NCI-H2227 (cell line): ENCODE measurements at regions not wholly inside any gene's neighbourhood (a gene's known extent, or its start where the extent isn't known, plus 50 kb on each side); places are given as distances from the start of the nearest gene placed in this dataset.

ENCODE experiments used
- DNase-seq: peaks from one replicate; lab custom pipeline; 2025; ENCODE audit not compliant: unreplicated experiment; lab: John Stamatoyannopoulos, UW

DNA sequence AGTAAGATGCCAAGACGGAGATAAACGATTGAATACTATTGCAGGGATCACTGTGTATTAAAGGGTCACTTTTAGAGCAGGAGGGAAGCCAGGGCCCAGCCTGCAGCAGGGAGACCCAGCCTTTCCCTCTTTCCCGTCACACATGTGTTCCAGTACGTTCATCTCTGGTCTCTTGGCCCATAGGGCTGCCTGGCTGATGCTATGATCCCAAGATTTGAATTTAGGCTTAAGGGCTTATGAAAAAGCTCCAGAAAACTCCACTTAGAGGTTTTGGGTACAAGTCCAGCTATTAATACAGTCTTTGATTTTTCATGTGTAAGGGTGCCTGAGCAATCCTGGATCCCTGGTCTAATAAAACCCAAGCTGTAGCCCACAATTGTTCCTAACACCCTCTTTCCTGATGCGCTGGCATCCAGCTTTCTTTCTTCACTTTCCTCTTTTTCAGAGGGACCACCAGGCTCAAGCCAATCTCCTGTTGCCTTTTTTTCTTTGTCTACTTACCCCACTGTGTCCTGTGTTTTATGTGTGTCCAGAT, 359.6 kb upstream of the USP24 start:
- DNase-seq = no peak

DNA sequence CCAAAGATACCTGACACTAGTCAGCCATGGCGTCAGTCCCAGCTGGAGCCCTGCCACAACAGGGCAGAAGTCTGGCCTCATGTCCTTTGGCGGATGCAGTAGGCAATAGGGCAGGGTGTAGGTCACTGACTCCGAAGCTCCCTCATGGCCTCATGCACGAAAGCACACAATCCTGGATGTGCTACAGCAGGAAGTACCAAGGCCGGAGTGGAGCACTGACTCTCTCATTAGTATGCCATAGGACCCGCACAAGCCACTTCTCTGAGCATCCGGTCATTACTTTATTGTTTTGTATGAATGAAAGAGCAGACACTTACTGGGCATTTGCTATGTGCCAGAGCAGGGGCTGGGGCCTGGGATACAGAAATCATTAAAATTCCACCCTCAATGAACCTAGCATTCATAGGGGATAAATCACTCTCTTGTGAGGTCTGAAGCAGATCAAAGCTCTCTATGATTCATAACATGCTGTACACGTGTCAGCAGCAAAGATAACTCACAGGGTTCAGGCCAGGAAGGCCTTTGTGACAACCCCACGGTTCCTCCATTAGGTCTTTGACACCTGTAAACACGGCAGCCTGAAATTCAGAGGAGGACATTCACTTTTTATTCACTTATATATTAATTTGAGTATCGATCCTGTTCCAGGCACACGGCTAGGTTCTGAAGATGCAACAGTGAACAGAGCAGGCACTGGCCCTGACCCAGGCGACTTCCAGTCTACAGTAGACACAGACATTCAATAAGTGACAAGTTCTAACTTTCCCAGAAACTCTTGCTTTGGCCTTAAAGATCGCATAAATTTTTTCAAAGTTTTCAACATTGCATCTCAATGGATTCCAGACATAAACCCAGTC, 357.9 kb upstream of the USP24 start:
- no peak for DNase-seq

DNA sequence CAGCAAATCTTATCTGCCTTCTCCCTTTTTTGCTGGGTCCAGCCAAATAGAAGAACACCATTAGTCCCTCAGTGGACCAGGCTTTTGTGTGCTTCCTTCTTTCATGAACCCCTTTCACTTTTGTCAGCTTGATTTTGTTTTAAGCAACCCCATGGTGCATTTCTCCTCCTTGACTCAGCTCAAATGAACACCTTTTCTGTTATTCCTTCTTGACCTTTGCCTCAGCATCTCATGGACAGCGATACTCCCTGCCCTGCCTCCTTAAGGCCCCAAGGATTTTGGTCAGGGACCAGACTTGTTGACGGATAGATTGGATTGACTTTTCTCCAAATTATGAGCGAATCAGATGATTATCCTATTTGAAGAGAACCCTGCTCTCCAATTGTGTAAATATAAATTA, 356.6 kb upstream of the USP24 start:
- DNase-seq = no peak

DNA sequence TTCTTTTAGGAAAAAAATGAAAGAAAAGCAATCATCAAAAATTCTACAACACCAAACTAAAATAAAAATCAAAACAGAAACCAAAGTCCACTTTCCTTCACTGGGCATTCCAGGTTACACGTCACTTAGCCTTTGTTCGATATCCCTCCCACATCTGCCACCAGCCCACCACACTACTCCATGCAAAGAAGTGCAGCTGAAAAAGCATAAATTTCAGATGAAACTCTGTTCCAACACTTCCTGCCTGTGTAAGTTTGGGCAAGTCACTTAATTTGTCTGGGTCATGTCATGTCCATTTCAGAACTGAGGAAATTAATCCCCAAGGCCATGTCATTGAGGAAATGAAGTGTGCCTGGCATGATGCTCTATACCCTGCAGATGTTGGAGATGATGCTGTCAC, 354.3 kb upstream of the USP24 start:
- no peak for DNase-seq

DNA sequence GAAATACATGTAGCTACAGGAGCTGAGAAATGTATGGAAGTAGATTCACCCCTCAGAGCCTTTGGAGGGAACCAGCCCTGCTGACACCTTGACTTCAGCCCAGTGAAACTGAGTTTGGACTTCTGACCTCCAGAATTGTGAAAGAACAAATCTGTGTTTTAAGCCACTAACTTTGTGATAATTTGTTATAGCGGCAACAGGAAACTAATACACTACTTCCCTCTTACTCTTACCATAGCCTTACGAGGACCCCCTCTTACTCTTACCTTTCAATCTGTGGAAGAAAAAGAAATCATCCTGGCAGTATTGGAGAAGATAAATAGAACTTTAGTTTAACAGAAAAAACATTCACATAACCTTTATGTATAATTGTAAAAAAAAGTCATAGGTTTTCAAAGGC, 353.6 kb upstream of the USP24 start:
- DNase-seq = no peak

DNA sequence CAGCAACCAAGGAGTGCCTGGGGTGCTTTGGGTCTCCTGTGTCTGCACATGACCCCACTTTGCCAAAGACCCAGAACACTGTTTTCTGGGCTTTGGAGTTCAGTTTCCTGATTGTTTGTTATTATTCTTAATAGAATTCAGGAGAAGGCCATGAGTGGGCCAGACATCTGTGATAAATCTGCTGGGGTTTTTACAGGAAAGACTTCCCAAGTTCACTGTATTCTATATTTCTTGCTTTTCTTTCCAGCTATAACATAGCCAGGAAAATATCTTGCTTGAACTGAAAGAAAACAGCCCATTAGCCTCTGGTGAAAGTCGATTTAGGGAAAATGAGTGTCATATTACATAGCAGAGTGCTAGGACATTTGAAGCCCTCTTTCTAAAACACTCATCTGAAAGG, 345.1 kb upstream of the USP24 start:
- no peak for DNase-seq

DNA sequence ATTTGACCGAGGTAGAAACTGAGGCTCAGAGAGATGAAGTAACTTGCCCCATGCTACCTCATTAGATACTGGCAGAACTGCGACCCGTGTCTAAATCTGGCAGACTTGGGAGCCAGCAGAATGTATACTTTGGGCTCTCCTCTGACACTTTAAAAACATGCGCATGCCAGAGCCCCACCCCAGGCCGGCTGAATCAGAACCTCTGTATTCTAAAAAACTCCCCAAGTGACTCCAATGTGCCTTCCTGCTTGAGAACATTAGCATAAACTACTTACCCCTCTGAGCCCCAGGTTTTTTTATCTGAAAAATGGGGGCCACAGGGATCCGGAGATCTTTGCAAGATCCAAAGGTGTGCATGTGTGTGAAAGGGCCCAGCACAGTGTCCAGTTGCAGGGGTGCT, 344.7 kb upstream of the USP24 start:
- DNase-seq = no peak

DNA sequence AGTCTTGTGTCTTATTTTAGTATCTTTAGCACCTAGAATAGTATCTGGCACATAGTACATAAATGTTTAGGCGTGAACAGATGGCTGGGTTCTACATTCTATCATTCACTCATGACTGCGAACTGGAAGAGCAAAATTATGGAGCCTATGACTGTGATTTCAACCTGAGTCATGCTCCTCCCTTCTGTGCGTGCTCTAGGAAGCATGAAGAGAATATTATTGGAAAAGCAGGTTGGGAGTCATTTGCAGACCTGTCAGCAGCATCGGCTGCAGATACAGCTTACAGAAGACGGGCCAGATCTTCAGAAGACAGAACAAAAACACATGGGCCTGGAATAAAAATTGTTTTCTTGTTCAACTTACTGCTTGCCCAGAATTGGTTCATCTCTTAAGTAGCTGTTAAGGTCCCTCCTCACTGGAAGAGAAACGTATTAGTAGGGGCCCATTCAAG, 344.0 kb upstream of the USP24 start:
- no peak for DNase-seq

DNA sequence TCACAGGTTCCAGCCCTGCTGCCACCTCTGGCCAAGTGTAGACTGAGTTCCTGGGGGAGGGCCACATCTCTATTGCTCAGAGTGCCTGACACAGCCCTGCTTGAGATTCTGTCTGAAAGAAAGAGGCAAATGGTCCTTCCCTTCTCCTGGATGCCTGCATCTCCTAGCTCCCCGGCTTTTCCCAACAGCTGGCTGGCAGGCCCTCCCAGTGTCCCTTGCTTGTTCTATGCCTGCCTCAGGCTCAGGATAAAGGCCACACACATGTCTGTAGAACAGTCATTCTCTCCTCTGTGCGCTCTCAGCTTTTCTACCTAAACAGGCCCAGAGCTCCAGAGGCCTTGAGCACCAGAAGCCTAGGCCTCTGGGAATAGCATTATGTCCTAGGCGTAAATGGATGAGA, 343.4 kb upstream of the USP24 start:
- DNase-seq = no peak

DNA sequence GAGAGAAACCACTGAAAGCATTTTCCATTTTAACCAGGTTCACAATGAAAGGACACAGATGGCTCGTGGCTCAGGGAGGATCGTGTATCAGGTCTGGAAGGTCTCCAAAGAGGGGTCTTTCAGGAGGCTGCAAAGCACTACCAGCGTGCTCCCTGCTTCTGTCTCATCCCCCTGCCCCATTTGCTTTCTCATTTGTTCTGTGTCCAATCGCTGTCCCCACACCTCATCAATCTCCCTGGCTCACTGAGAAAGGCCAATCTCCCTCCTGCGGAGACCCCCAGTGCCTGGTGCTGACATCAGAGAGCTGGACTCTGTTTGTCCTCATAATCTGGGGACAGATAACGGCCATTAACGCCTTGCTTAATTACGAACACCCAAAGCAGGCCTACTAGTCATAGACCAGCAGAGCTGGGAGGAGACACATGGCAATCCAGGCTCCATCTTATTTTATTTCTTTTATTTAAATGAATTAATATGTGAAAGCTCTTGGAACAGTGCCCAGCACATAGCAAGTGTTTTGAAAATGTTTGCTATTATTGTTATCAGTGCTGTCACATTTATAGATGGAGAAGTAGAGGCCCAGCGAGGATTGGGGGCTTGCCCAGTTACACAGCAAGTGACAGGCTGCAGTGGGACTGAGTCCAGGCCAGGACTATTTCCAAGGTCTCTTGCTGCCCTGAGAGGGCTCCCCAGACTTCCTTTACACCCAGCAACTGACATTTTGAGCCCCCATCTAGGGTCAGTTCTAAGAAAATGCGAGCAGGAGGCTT, 341.0 kb upstream of the USP24 start:
- DNase-seq = no peak

DNA sequence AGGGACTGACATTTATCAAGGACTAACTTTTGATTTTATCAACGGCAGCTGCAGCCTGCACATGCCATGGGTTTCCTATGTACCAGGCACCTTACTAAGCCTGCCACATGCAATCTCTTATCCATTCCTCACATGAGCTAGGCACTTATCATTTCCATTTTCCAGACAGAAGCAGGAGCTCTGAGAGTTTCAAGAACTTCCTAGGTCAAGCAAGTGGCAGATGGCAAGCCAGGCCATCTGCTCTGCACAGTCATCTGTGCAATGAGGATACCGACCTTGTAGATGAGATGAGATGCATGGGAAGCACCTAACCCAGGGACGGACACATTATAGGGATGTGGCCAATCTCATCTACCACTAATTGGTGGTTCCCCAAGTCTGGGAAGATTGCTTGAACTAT, 339.4 kb upstream of the USP24 start:
- DNase-seq = no peak

DNA sequence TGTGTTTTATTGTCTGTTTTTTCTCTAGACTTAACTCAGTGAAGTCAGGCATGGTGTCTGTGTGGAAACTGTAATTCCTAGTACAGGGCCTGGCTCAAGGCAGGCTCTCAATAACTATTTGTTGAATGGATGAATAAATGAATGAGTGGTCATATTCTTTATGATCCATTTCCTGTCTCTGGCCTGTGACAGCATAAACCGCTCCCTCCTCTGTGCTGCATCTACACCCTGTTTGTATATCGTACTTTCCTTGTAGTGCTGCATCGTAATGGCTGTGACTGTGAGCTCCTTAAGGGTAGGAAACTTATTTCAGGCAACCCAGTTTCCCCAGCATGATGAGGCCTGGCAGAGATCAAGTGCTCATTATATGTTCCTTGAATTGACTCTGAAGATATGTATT, 337.5 kb upstream of the USP24 start:
- no peak for DNase-seq

DNA sequence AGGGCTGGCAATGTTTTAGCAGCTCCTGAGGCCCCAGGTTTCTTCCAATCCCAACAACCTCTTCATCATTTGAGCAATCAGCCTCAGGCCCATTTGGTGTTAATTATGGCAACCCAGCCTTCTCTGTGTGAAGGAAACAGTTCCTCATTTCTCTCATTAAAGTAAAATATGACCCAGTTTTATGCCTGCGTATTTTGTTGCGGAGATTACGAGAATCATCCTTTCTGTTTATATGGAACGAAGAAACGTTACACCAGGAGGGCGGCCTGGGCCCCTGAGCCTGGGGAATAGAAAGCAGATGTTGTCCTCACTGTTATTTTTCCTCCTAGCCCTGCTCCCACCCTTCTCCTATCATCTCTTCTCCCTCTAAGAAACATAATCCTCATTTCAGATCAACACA, 332.2 kb upstream of the USP24 start:
- no peak for DNase-seq

DNA sequence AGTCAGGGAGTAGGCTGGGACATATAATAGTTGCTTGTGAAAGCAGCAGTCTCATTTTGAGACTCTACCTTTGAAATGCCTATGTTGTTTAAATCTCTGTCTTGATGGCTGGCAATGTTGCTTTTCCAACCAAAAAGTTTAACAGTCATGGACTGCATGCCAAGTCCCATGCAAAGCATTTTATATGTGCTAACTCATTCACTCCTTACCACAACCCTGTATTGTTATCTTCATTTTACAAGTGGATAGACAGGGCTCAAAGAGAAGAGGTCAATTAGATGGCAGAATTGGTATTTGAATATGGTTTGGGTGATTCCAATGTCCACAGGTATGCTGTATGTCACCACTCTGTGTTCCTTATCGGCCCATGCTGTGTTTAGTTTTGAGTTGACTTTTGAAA, 331.4 kb upstream of the USP24 start:
- no peak for DNase-seq

DNA sequence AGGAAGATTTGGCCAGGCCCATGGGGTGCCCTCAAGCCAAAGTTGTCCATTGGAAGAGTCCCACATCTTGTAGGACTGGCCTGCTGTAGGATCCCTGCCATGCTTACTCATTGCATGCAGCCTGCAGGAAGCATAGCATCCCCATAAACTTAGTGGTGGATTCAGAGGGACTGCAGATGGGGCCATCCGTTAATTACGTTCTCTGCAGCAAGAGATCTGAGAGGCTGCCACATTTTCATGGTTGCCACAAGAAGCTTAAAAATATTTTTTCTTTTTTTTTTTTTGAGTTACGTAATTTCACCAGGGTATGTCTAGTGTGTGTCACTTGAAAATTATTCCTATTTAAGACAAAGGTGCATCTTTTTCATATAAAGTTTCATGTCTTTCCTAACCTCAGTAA, 329.7 kb upstream of the USP24 start:
- DNase-seq = no peak

DNA sequence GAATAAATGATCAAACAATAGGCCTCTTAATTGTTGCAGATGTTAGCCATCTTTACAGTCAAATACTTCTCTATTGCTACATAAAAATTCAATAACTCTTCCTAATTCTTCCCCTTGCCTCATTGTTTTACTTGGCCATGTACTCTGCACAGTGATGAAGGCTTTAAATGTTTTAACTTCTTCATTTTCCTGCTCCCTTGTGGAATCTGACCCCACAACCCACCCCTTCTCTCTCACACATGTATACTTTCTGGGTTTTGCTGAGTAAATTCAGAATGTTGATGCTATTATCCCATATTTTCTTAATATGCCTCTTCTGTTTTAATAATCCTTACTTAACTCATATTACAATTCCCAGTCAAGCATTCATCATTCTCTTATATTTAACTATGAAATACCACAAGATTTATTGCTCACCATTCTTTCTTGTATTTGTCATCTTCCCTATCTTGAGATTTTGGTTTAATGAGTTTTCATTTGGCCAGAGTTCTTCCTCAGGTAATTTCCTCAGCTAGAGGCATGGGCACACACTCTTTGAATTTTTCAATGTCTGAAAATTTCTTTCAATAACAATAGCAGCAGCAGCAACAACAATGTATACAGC, 327.8 kb upstream of the USP24 start:
- no peak for DNase-seq

DNA sequence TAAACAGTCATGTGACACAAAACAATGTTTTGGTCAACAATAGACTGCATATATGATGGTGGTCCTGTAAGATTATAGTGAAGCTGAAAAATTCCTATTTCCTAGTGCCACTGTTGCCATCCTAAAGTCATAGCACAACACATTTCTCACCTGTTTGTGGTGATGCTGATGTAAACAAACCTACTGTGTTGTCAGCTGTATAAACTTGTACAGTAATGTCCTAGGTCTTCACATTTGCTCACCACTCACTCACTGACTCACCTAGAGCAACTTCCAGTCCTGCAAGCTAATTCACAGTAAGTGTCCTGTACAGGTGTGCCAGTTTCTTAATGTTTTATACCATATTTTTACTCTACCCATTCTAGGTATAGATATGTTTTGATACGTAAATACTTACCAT, 326.1 kb upstream of the USP24 start:
- DNase-seq = no peak

DNA sequence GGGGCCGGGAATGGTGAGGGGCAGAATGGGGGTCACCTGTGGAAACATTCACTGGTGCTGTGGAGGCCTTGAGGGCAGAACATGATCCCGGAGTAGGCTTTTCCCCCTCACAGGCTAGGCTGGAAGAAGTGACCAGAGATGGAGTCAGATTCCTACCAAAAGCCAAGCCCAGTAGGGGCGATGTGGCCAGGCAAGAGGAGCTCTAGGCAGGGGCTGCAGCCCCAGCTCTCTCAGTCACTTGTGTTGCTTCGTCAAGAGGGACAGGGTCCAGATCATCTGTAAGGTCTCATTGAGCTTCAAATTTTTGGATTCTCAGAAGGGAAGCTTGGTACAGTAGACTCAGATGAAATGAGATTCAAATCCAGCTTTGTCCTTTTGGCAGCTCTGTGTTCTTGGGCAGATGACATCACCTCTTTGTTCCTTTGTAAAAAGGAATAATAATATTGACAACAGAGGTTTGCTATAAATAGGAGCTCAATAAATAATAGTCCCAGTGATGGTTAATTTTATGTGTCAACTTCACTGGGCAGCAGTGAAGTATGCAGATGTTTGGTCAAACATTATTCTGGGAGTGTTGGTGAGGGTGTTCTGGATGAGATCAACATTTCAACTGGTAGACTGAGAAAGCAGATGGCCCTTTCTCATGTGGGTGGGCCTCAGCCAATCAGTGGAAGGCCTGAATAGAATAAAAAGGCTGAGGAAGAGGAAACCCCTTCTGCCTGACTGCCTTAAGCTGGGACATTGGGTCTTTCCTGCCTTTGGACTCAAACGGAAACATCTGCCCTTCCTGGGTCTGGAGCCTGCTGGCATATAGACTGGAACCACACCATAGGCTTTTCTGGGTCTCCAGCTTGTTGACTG, 324.7 kb upstream of the USP24 start:
- DNase-seq = no peak

DNA sequence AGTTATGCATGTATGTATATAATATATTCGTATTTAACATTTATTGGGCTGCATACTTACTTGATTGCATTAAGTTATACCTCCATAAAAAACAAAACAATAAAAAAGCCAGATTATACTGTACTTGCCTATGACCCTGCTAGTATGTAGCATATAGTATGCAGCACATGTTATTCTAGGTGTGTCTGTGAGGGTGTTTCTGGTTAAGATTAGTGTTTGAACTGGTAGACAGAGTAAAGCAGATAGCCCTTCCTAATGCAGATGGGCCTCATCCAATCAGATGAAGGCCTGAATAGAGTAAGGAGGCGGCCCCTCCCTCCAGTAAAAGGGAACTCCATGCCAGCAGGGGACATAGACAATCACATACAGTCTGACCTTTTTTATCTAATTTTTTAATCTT, 323.3 kb upstream of the USP24 start:
- DNase-seq = no peak

DNA sequence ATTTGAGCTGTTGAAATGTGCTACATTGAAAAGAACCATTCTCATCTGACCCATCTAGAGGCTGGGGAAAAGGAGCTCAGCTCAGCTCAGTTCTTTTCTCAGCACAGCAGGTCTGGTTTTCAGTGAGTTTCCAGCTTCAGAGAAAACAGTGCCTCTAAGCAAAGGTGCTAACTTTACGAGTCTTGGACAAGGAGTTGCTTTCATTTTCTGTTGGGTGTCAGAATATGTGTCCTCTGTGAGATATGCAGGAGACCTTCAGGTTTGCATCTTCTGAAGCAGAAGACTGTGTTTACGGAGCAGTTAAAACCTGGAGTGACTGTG, 321.3 kb upstream of the USP24 start:
- no peak for DNase-seq
